ENCODE measurements at regions not wholly inside any gene's neighbourhood (a gene's known extent, or its start where the extent isn't known, plus 50 kb on each side); places are given as distances from the start of the nearest gene placed in this dataset.
"Not testable (repeated sequence)": the region's sequence is repeated elsewhere in the genome, so short reads cannot be mapped to it uniquely, and the experiment has no call there.

DNA sequence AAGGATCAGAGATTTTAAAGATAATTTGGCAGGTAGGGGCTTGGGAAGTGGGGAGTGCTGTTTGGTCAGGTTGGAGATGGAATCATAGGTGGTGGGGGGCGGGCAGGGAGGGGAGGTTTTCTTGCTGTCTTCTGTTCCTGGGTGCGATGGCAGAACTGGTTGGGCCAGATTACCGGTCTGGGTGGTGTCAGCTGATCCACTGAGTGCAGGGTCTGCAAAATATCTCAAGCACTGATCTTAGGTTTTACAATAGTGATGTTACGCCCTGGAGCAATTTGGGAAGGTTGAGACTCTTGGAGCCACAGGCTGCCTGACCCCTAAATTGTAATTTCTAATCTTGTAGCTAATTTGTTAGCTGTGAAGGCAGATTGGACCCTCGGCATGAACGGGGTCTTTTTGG is 78.0 kb upstream of the PARP8 start:
- not testable (repeated sequence) for TF ChIP-seq EP300 (IDR thresholded peaks at IDR 0.05; ENCODE audit: low read depth)
- TF ChIP-seq, protein P1, sequence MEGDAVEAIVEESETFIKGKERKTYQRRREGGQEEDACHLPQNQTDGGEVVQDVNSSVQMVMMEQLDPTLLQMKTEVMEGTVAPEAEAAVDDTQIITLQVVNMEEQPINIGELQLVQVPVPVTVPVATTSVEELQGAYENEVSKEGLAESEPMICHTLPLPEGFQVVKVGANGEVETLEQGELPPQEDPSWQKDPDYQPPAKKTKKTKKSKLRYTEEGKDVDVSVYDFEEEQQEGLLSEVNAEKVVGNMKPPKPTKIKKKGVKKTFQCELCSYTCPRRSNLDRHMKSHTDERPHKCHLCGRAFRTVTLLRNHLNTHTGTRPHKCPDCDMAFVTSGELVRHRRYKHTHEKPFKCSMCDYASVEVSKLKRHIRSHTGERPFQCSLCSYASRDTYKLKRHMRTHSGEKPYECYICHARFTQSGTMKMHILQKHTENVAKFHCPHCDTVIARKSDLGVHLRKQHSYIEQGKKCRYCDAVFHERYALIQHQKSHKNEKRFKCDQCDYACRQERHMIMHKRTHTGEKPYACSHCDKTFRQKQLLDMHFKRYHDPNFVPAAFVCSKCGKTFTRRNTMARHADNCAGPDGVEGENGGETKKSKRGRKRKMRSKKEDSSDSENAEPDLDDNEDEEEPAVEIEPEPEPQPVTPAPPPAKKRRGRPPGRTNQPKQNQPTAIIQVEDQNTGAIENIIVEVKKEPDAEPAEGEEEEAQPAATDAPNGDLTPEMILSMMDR (IDR thresholded peaks at IDR 0.05) = not testable (repeated sequence)
